ENCODE measurements at regions not wholly inside any gene's neighbourhood (a gene's known extent, or its start where the extent isn't known, plus 50 kb on each side); places are given as distances from the start of the nearest gene placed in this dataset.

DNA sequence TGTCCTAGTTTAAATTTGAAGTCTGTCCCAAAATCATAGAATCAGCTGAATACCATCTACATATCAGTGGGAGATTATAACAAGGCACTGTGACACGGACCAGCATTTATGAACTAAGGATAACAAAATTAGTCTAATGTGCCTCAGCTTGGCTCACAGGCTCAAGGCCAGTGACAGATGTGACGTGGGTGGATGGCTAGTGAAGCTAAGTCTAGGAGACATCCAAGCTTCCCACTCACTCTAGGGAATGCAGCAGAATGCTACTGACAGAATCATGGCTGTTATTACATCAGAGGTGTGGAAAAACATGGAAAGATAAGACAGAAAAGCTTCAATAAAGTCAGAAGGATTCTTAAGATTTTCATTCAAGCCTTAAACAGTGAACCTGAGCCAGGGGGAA is 329.9 kb downstream of the NAF1 start:
- no peak for TF ChIP-seq CTCF (IDR thresholded peaks at IDR 0.05)
- TF ChIP-seq ZFX (IDR thresholded peaks at IDR 0.05; ENCODE audit: borderline replicate concordance): no peak

All from 22Rv1 (cell line).